GM21723 (cell line): ENCODE measurements at regions not wholly inside any gene's neighbourhood (a gene's known extent, or its start where the extent isn't known, plus 50 kb on each side); places are given as distances from the start of the nearest gene placed in this dataset.

Experiments used
- ATAC-seq: cut with Tn5 transposase; IDR thresholded peaks from one replicate; pipeline ENCODE4 v1.9.1; 2021; ENCODE audit warnings: mild to moderate bottlenecking, moderate library complexity; ENCODE audit not compliant: unreplicated experiment

DNA sequence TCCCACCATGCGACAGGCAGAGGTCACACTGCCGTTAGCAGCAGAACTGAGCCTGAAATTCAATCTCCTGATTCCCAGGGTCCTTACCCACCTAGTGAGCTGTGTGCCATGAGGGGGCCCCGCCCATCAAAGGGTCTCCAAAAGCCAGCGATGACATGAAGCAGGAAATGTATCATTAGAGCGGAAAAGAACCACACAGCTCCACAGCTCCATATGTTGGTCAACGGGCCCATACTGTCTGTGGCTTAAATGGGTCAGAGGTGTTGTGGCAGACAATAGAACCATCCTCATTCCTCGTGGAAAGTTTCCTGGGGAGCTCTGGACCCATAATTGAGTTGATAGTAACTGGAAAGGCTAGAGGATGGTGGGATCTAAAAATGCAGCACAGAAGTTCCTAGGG lies 68.1 kb upstream of the PODXL start:
- ATAC-seq = no peak

DNA sequence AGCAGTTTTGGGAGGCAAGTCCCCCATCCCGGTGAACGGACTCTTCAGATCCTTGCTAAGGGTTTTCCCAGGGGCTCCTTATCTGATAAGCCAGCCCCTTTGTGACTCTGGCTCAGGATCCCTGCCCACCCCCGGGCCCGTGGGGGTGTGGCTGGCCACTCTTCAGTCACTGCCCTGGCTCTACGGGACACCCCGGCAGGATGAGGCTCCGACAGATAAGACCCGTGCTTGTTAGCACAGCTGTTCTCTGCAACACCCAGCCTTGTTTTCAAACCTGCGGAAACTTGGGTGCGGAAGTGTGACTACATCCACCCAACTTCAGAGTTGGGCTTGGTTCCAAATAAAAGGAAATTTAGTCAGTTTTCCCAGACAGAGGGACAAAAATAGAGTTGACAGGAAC lies 66.7 kb upstream of the PODXL start:
- no peak for ATAC-seq

DNA sequence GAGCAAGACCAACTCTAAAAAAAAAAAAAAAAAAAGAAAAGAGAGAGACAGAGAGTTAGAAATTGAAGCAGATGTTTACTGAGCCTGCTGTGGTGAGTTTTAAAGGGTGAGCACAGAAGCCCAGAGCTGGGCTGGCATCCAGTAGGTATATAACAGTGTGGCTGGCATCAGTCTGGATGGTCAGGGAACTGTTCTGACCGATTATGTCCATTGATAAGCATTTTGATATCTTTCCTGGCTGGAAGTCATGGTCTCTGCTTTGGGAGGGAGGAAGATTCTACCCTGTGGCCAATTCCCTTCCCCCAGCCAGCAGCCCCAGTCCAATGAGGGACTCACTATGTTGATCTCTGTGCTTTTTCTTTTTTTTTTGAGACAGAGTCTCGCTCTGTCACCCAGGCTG lies 65.2 kb upstream of the PODXL start:
- ATAC-seq = no peak

DNA sequence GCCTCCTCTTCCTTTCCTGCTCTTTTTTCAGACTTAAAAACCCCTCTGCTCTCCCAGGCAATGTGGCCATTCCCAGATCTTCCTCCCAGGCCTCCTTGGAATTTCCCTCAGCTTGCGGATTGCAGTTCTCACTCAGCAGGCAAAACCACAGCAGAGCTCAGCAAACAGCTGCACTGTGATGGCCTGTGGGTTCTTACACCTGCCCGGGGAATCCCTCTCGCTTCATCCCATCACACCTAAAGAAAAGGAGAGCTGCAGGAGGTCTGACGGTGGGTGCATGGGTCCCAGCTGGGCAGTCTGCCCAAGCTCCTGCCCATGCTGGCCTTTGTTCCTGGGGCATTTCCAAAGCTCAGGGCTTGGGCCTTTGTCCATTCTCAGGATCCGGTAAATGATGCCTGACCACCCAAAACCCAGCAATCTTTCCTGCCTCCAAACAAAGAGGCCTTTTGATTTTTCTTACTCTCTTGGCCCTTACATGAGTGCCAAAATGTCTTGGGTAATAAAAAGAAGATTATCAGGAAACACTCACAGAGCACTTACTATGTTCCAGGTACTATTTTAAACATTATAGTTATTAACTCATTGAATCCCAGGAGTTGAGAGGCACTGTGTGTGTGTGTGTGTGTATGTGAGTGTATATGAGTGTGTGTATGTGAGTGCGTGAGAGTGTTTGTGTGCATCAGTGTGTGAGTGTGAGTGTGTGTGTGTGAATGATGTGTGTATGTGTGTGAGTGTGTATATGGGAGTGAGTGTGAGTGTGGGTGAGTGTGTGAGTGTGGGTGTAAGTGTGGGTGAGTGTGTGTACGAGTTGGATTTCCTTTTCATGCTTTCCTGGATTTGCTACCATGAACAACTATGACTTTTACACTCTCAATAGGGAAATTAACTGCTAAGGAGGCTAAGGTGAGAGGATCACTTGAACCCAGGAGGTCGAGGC lies 64.5 kb upstream of the PODXL start:
- ATAC-seq = no peak

DNA sequence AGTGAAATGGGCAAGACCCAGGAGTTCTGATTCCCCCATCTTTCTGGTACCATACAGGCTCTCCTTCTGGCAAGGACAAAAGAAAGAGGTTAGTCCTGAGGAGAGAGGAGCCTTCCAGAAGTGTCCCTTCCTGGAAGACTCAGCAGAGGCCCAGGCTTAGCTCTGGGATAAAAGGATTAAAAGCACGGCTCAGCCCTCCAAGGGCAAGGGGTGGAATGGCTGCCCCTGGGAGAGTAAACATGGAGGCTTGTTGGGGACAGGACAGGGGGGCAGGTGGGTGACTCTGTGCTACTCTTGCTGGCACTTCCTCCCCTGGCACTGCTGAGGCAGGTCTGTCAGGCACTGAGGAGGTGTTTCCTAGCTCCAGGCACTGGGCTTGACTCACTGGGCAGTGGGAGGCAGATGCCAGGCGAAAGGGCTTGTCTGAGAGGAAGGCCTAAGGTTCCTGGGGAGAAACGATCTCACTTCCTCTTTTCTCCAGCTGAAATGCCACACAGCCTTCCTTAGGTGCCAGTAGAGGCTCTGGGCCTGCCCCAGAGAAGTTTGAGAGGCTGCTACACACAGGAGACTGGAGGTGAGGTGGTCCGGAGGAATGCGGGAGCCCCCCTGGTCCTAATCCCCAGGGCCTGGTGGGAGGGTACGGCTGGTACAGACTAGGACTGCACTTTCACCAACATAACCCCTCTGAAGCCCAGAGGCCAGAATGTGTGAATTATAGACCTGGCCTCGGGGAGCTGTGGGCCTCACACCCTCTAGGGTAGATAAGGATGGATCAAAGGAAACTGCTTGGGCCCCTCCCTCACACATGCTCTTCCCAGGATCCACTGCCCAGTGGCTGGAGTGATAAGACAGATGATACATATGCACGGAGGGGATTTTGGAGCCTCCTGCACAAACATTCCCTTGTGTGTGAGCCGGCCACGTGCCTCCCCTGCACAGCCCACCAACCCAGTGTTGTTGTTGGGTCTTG lies 63.2 kb upstream of the PODXL start:
- no peak for ATAC-seq

DNA sequence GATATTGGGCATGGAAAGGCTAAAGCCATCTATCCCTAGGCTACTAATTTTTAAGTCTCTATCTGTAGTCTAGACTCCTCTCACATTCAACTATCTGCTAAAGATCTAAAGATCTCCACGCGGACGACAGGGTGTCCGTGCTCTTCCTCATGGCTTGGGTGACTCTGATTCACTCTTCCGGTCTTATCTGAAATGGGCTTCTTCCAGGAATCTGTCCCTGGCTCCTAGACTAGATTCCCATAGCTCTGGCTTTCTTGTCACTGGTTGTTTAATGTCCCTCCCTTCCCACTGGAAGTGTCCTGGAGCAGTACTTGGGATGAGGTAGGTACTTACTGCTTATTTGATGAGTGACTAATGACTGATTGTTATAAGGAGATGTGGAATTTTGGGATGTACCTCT lies 62.0 kb upstream of the PODXL start:
- ATAC-seq = no peak

DNA sequence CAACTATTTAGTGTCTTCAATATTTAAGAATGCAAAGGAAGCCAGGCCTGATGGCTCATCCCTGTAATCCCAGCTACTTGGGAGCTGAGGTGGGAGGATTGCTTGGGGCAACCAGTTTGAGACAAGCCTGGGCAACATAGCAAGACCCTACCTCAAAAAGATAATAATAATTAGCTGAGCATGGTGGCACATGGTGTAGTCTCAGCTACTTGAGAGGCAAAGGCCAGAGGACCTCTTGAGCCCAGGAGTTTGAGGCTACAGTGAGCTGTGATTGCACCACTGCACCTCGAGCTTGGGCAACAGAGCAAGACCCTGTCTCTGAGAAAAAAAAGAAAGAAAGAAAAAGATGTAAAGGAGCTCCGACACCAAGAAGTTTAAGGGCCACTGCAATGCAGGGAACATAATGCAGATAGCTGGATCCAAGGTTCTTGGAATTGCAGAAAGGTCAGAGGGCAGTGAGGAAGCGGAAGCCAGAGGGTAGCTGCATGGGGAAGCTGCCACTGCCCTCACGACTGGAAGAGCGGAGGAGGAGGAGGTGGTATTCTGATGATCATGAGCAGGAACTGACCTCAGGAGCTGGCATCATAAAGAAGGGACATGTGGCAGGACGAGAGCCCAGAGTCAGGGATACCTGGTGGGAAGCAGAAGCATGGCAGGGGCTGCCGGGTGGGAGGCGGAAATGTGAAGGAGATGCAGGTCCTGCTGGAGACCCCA lies 60.2 kb upstream of the PODXL start:
- no peak for ATAC-seq

DNA sequence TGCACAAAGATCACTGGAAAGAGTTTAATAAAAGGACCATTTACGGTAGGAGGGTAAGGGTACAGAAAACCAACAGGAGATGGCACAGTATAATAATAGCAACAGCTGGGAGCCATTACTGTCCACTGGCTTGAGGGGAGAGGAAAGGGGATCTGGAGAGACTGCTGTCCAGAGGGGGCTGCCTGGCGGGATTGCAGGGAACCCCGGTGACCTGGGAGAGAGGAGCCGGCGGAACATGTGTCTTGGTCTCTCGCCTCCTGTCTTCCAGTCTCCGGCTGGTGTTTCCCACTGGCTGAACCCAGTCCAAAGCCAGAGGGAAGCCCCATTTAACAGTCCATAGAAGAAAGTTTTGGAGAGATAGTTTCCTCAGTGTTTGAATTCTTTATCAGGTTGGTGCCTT lies 57.5 kb upstream of the PODXL start:
- no peak for ATAC-seq

DNA sequence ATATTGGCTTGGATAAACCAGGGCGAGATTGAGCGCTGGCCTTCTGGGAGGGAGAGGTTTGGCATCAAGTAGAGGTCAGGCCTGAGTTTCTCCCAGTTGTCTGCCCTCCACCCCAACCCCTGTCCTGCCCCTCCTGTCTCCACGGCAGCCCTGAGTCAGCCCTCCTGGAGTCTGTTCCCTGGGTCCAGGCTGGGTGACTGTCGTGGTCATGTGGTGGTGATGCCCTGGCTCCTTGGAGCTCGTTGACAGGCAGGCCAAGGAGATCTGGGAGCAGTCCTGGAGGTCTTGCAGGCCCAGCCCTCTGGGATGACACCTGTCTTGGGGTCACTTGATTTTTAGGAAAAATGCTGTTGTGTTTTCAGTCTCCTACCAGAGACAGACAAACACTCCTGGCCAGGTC lies 53.6 kb upstream of the PODXL start:
- ATAC-seq = no peak

DNA sequence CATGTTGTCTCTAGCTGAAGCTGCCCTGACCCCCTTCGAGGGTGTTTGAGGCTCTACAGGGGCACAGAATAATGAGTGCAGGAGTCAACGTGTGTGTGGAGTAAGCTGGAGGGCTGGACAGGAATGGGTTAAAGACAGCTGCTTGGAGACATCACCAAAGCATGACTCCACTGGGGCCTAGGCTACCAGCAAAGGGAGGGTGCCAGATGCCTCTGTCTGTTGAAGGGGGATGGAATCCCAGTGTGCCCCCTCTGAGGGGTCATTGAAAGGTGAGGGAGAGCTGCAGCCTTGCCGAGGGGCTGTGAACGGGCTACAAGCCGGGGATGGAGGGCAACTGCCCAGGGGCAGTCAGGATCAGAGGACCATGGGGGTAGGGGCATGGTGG lies 51.7 kb upstream of the PODXL start:
- ATAC-seq = no peak

DNA sequence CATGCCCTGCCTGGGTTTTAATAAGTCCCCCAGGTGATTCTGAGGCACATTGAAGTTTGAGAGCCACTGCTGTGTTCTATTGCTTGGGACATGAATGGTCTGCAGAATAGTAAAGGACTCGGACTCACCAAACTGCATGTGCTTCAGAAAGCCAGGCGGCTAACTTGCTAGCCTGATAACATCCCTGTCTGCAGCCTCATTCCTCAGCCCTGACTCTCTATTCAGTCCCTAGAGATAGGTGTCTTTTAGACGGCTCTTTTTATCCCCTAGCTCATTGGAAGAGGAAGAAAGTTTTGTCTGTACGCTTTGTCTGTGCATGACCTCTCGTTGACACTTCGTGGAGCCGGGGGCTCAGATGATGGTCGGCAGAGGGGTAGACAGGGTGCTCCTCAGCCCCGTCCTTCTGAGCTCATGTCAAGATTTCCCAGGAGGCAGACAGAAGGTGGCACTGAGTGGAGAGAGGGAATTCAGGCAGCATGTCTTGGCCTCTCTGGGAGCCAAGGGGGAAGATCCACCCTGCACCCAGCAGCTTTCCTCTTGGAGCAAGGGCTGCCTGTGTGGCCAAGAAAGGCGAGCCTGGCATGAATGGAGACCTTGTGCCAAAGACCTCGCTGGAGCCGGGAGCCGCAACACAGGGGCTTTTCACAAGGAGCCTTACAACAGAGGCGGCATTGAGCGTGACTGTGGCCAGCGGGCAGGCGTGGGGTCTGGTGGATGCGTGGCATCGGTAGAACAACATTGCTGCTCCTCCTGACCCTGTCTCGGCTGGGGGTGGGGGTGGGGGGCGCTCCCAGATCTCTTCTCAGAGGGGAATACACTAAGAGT lies 51.1 kb upstream of the PODXL start:
- ATAC-seq = no peak

DNA sequence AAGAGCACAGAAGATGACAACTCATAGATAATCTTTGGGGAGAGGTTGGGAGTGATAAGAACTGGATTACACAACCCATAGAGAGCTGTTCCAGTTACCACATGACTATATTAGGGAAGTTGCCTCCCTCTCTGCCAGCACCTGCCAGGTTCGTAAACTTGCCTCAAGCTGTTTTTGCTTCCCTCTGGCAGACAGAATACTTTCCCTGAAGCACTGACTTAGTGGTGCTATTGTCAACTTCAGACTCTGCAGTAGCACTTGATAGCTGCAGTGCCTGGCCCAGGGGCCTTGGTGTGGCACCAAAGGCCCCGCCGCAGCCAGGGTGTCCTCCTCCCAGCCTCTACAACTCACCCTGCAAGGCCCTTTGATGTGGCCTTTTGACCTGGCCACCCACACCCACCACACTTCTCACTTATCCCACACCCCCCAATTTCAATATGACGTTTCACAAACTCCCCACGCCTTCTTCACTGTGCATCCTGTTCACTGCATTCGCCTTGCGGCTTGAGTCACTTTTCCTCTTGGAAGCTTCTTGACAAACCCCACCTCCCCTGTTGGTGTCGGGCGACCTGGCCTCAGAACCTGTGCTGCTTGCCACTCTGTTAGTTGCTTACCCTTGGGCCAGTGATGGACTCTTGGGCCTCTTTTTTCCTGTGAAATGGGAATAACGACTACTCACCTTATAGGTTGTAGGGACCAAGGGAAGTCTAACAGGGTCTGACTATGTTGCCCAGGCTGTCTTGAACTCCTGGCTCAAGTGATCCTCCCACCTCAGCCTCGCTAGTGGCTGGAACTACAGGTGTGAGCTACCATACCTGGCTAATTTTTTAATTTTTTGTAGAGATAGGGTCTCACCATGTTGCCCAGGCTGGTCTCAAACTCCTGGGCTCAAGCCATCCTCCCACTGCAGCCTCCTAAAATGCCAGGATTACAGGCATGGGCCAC lies 50.2 kb upstream of the PODXL start:
- ATAC-seq = no peak
